MV-4-11 (cell line): ENCODE measurements at regions not wholly inside any gene's neighbourhood (a gene's known extent, or its start where the extent isn't known, plus 50 kb on each side); places are given as distances from the start of the nearest gene placed in this dataset.
"Not testable (repeated sequence)": the region's sequence is repeated elsewhere in the genome, so short reads cannot be mapped to it uniquely, and the experiment has no call there.

ENCODE experiments used
- DNase-seq: peaks from one replicate; lab custom pipeline; 2025; lab: John Stamatoyannopoulos, UW

GRCh38 chr10:2246747-2247146, 509.4 kb upstream of the ADARB2 start:
- no peak for DNase-seq

- DNase-seq = no peak
These were observed 508.3 kb upstream of the ADARB2 start for GRCh38 chr10:2245580-2245979.

DNA sequence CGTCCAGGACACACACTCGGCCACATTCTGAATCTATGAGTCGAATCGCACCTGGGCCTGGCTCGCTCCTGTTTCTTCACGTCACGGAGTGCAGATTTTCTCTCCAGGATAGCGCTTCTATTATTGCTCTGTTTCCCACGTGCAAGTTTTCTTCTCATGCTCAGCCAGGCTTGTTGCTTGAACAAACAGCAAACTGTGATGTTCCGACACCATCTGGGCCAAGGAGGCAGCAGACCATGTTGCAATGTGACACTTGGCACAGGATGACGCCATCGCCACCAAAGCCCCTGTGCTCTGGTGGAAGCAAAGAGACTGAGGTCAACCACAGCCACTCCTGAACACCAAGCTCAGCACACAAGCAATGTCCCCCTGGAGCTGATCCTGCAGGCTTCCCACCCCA, 507.1 kb upstream of the ADARB2 start:
- DNase-seq = peak; percentile 25

DNA sequence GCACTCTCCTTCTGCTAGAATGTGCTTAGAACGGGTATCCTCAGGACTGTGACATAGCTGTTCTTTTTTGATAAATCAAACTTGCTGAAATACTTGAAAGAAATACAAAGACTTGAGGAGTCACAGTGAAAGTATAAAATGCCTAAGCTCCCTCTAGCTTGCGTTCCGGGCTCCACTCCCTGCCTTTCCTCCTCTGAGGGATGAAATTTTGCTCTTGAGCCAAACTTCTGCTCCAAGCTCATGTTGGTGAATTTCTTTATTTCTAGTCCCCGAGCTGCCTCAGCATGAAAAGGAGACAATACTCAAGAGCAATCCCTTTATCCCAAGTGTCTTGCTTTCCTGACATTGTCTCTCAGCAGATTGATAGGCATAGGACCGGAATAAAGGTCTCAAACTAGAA, 499.6 kb upstream of the ADARB2 start:
- DNase-seq = no peak

DNA sequence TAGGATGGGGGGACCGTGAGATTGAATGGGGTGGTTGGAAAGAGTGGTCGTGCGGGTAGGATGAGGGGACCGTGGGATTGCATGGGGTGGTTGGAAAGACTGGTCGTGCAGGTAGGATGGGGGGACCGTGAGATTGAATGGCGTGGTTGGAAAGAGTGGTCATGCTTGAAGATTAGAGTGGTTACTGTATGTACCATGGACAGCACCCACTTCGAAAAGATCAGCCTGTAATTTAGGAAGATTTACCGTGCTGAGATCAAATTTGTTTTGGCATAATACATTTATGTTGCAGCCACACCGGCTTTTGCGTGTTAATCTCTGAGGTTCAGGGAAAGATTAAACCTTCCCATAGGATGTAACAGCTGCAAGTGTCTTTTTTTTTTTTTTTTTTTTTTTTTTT, 495.2 kb upstream of the ADARB2 start:
- DNase-seq = no peak

DNA sequence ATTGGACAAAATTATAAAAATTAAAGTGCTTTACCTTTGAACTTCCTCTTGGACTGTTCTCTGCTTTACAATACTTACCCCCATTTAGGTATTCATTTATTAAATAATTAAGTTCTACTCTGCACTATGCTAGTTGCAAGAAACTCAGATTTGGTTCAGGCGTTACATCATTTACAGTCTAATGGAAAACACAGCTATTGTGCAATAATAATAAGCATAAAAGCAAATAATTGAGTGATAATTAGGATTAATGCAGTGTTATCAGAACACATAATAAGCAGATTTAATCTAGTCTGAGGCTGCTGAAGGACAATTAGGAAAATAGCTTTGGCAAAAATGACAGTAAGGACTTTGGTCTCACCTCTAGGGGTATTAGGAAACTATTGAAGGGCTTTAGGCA, 493.2 kb upstream of the ADARB2 start:
- DNase-seq = no peak

- no peak for DNase-seq
These were observed 491.1 kb upstream of the ADARB2 start for GRCh38 chr10:2228320-2228901.

GRCh38 chr10:2225609-2226008, 488.3 kb upstream of the ADARB2 start:
- DNase-seq = no peak

- no peak for DNase-seq
These were observed 486.4 kb upstream of the ADARB2 start for GRCh38 chr10:2223548-2224320.

GRCh38 chr10:2222631-2223030, 485.3 kb upstream of the ADARB2 start:
- no peak for DNase-seq

DNA sequence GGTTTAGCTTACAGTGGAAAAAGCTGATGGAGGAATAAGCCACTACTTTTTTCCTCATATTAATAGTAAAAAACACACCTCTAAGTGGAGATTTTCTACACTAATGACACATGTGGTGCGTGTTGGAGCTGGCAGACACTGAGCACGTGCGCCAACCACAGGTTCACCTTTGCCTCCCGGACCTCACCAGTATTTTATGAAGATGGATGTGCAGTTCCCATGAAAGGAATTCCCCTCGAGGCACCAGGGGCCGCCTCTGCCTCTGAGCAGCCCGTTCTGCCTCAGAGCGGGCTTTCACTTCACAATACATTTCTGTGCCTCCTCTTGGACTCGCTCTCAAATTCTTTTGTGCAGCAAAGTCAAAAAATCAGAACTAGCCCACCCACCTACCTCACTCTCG, 477.5 kb upstream of the ADARB2 start:
- DNase-seq = no peak

DNA sequence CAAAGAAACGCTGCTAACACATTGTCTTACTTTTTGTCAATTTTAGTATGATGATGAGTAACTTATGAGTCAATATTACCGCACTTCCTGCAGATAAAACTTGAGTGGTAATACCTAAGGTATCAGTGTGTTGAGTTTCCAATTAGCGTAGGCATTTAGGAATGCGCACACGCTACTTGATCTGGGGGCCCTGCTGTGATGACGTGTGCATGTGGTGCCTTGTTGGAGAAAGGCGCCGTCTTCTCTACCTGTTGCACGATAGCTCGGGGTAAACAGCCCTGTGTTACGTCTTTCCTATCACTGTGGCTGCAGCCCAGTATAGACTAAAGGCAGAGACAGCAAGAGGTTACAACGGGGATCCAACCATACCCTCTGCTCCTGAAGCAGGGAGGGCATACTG, 476.8 kb upstream of the ADARB2 start:
- no peak for DNase-seq

- DNase-seq = no peak
These were observed 475.0 kb upstream of the ADARB2 start for GRCh38 chr10:2212244-2212834.

GRCh38 chr10:2210088-2210487, 472.8 kb upstream of the ADARB2 start:
- no peak for DNase-seq

- DNase-seq = no peak
These were observed 470.8 kb upstream of the ADARB2 start for GRCh38 chr10:2208106-2208505.

DNA sequence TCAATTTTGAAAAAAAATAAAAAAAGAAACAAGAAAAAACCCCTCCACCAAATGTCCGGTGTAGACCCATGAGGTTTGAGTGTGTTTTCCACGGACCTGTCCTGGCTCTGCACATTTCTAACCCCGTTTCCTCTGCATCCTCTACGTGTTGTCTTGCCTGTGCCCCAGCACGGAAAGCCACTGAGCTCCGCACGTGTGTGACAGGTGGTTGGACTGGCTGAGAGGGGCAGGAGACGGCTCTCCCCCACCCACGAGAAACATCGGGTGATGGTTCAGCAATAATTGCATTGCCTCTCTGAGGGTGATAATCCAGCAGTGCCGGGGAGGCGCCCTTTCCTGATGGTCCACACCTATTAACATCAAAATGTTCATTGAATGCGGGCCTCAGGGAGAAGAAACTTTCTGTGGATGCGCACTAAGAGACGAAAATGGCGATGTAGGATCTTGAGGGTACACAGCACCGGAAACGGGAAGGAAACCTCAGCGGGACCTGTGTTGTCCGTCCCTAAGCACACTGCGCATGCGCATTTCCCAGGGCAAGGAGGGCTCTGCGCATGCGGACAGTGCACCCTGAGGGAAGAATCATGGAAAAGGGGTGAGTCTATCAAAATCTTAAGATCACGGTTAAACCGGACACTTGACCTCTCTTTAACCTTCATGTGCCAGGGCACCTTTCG, 470.1 kb upstream of the ADARB2 start:
- no peak for DNase-seq

GRCh38 chr10:2205406-2205805, 468.1 kb upstream of the ADARB2 start:
- no peak for DNase-seq

DNA sequence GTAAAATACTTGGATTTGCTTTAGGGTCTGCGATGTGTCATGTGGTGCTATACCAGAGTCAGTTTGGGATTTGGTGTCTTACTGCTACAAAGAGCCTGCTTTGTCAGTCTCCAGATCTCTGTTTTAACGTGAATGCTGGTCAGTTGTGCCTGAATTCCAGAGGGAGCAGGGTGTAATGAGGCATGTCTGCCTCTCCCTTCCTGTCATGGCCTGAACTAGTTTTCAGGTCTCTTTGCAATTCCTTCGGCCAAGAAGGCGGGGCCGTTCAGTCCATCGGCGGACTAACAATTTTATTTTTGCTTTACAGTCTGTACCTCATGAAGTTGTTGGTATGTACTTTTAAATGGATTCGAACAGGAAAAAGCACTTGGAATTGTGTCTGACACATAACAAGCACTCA, 465.1 kb upstream of the ADARB2 start:
- no peak for DNase-seq

DNA sequence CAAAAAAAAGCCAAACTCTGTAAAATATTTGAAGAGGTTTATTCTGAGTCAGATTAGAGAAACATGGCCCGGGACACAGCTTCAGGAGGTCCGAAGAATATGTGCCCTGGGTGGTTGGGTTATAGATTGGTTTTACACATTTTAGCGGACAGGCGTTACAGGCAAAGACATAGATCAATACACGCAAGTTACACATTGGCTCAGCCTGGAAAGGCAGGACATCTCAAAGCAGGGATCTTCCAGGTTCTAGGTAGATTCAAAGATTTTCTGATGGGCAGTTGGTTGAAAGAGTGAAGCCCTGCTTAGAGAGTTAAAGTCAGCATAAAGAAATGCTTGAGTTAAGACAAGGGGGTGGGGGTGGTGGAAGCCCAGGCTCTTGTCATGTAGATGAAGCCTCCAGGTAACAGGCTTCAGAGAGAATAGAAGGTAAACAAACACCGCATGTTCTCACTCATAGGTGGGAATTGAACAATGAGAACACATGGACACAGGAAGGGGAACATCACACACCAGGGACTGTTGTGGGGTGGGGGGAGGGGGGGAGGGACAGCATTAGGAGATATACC, 464.3 kb upstream of the ADARB2 start:
- no peak for DNase-seq

DNA sequence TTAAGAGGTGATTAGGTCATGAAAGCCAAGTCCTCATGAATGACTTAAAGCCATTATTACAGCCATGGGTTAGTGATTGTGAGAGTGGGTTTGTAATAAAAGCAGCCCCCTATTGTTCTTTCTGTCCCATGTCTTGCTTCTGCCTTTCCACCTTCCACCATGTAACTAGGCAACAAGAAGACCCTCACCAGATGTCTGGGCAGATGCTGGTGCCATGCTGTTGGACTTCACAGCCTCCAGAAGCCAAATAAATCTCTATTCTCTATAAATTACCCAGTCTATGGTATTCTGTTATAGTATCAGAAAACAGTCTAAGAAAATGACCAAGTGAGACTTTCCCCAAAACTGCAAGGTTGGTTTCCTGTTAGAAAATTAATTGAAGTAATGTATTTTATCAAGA, 460.3 kb upstream of the ADARB2 start:
- DNase-seq = no peak

DNA sequence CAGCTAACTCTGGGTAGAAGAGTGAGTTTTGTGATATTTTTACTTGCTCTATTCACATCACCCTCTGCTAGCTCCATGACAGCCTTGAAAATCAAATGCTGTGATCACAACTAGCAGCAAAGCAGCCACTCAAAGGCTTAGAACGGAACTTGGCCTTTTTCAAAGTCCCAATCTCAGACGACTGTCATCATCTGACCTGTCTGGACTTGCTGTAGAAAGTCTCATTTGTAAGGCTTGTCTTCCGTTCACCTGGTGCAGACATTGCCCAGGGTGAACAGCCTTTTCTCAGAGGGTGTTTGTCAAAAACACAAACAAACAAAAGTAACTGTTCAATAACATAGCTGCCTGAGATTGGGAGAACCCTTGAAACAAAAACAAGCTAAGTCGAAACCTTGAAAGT, 458.9 kb upstream of the ADARB2 start:
- no peak for DNase-seq

GRCh38 chr10:2189356-2189755, 452.0 kb upstream of the ADARB2 start:
- not testable (repeated sequence) for DNase-seq

DNA sequence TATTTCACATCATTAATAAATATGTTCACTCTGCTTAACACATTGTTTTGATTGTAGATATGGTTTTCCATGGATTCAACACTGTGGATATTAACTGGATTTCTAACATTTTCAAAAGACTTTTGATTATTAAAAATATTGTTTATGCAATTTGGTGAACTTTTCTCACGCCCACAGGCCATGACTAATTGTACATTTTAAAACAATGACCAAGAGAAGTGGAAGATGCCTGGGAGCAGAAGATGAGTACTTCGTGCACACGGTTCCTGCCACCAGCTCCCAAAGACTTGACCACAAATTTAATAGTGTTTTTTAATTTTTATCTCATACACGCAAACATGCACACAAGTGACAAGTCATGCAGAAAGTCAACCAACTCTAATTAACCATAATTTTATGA, 451.0 kb upstream of the ADARB2 start:
- no peak for DNase-seq
